D721Med (cell line): ENCODE measurements at regions not wholly inside any gene's neighbourhood (a gene's known extent, or its start where the extent isn't known, plus 50 kb on each side); places are given as distances from the start of the nearest gene placed in this dataset.

ENCODE experiments used
- DNase-seq: peaks from one replicate; pipeline ENCODE4 v3.0.0; 2011; ENCODE audit warnings: low spot score; ENCODE audit not compliant: insufficient read length
- FAIRE-seq: peaks from 2 replicates; lab custom pipeline; 2011; peaks lifted over from hg19 to GRCh38; lab: Jason Lieb, UNC
- TF ChIP-seq, protein P1 (sequence below): IDR thresholded peaks from 2 replicates; pipeline ENCODE4 v1.5.1; 2012; ENCODE audit warnings: mild to moderate bottlenecking, control low read depth; ENCODE audit not compliant: insufficient read depth; ENCODE audit errors: missing control alignments

DNA sequence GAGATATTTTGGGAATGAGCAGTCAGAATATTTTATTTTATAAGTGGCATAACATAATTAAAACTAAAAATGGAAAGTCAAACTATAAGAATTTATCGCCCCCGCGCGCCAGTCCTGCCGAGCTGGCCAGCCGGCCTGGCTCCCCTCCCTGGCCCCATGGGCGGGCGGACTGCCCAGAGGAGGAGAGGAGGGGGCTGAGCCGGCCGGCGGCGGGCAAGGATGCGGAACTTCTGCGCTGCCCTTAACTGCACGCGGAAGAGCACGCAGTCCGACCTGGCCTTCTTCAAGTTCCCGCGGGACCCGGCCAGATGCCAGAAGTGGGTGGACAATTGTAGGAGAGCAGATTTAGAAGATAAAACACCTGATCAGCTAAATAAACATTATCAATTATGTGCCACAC is 96.8 kb downstream of the DKK1 start:
- DNase-seq: no peak
- TF ChIP-seq, protein P1, sequence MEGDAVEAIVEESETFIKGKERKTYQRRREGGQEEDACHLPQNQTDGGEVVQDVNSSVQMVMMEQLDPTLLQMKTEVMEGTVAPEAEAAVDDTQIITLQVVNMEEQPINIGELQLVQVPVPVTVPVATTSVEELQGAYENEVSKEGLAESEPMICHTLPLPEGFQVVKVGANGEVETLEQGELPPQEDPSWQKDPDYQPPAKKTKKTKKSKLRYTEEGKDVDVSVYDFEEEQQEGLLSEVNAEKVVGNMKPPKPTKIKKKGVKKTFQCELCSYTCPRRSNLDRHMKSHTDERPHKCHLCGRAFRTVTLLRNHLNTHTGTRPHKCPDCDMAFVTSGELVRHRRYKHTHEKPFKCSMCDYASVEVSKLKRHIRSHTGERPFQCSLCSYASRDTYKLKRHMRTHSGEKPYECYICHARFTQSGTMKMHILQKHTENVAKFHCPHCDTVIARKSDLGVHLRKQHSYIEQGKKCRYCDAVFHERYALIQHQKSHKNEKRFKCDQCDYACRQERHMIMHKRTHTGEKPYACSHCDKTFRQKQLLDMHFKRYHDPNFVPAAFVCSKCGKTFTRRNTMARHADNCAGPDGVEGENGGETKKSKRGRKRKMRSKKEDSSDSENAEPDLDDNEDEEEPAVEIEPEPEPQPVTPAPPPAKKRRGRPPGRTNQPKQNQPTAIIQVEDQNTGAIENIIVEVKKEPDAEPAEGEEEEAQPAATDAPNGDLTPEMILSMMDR: no peak
- no peak for FAIRE-seq

GRCh38 chr10:52419281-52419680 is 105.2 kb downstream of the DKK1 start:
- TF ChIP-seq, protein P1: no peak
- DNase-seq: no peak
- FAIRE-seq: no peak

DNA sequence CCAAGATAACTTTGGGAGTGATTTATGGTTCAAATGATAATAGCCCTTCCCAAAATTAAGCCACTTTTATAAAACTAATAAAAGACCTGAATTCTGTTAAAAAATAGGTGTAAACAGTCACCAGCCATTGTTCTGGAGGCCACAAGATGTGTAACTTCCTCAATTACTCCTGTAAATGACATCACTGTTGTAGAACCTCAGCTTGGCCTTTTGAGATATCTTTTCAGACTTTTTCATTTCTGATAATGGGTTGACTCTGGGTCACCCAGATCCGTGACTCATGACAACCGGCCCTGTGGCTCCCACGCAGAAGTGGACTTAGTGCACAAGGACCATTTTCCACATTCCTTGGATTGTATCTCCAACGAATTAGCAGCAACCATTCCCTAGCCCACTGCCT is 106.6 kb downstream of the DKK1 start:
- FAIRE-seq (no peak), DNase-seq (no peak)
- TF ChIP-seq, protein P1: no peak

DNA sequence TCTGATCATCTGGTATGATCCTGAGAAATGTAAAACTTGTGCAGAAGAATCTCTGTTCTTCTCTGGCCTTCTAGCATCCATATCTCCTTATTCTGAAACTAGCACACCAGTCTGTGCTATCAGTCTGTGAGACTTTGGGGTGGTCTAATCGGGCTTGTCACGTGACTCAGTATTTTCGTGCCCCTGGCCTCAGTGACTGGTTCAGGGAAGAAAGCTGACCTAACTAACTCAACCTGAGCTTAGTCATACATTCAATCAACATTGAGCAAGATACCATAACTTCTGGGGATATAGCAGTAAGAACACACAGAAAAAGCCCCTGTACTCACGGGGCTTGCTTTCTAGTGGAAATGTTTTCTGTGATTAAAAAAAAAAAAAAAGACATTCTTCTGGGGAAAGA is 109.3 kb downstream of the DKK1 start:
- no peak for DNase-seq
- FAIRE-seq: no peak
- TF ChIP-seq, protein P1: no peak

- no peak for DNase-seq
- TF ChIP-seq, protein P1: no peak
- no peak for FAIRE-seq
Measured at GRCh38 chr10:52424341-52424740, 110.3 kb downstream of the DKK1 start.

GRCh38 chr10:52434734-52435133 is 120.7 kb downstream of the DKK1 start:
- TF ChIP-seq, protein P1: no peak
- DNase-seq: no peak
- FAIRE-seq: no peak

DNA sequence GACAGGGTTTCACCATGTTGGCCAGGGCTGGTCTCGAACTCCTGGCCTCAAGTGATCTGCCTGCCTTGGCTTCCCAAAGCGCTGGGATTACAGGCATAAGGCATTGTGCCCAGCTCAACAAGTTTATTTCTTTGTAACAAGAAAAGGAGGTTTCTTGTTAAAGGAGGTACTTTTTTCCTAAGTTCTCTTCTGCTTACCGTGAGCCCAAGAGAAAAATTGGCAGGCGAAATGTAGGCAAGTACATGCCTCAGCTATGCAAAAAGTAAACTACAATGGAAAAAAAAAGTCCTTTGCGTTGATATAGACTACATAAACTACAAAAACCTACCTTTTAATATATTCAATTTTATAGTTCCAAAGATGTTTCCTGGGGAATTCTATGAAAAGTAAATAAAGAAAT is 122.6 kb downstream of the DKK1 start:
- no peak for DNase-seq
- TF ChIP-seq, protein P1: no peak
- no peak for FAIRE-seq
